Chondrocyte (in vitro differentiated cells): ENCODE measurements at regions not wholly inside any gene's neighbourhood (a gene's known extent, or its start where the extent isn't known, plus 50 kb on each side); places are given as distances from the start of the nearest gene placed in this dataset.
"Not testable (repeated sequence)": the region's sequence is repeated elsewhere in the genome, so short reads cannot be mapped to it uniquely, and the experiment has no call there.

Source experiments
- DNase-seq: peaks from one replicate; pipeline ENCODE4 v3.0.0; 2021; ENCODE audit warnings: mixed read lengths, low spot score
- H3K27ac Mint-ChIP-seq: one replicate; pipeline ENCODE4 v1.8.0; 2021; ENCODE audit warnings: mild to moderate bottlenecking, moderate library complexity, mixed read lengths; ENCODE audit not compliant: unreplicated experiment
- H3K27me3 Mint-ChIP-seq: 2 replicates; pipeline ENCODE4 v1.8.0; 2021; ENCODE audit warnings: low read depth, mixed read lengths
- H3K36me3 Mint-ChIP-seq: 2 replicates; pipeline ENCODE4 v1.8.0; 2021; ENCODE audit warnings: low read depth, mixed read lengths
- H3K4me1 Mint-ChIP-seq: 2 replicates; pipeline ENCODE4 v1.8.0; 2021; ENCODE audit warnings: low read depth, mild to moderate bottlenecking, mixed read lengths
- H3K4me3 Mint-ChIP-seq: one replicate; pipeline ENCODE4 v1.8.0; 2021; ENCODE audit warnings: mild to moderate bottlenecking, moderate library complexity, mixed read lengths; ENCODE audit not compliant: unreplicated experiment
- H3K9me3 Mint-ChIP-seq: 2 replicates; pipeline ENCODE4 v1.8.0; 2021; ENCODE audit warnings: low read depth, mixed read lengths
- CTCF ChIP-seq: fragments of 200-600 bp; sonication (generic); IDR thresholded peaks from 2 replicates; pipeline ENCODE4 v1.5.0; 2021; ENCODE audit warnings: antibody characterized with exemption, mild to moderate bottlenecking, moderate library complexity

- no peak for TF ChIP-seq CTCF
- Mint-ChIP-seq H3K4me3 (no peak overlapping the region), H3K4me1 (peaks cover 28% of the 10 kb centered on the region), H3K27ac (peak overlapping the region; percentile 17), H3K27me3 (no peaks in the 10 kb centered on the region), H3K36me3 (peaks cover 3% of the 10 kb centered on the region), H3K9me3 (peaks cover 6% of the 10 kb centered on the region)
- no peak for DNase-seq
Observed at GRCh38 chr1:228842094-228842775, 107.0 kb downstream of the RHOU start.

GRCh38 chr1:228845101-228845500, 109.8 kb downstream of the RHOU start:
- H3K9me3 Mint-ChIP-seq: peaks cover 6% of the 10 kb centered on the region
- no peak for DNase-seq
- no peaks in the 10 kb centered on the region for H3K27me3 Mint-ChIP-seq
- H3K27ac Mint-ChIP-seq: no peak overlapping the region
- peaks cover 25% of the 10 kb centered on the region for H3K4me1 Mint-ChIP-seq
- H3K4me3 Mint-ChIP-seq: no peak overlapping the region
- peaks cover 2% of the 10 kb centered on the region for H3K36me3 Mint-ChIP-seq
- TF ChIP-seq CTCF: no peak

GRCh38 chr1:228846952-228847351, 111.7 kb downstream of the RHOU start:
- Mint-ChIP-seq H3K27ac (no peak overlapping the region), H3K4me3 (no peak overlapping the region), H3K27me3 (no peaks in the 10 kb centered on the region), H3K9me3 (peaks cover 6% of the 10 kb centered on the region), H3K4me1 (peaks cover 36% of the 10 kb centered on the region), H3K36me3 (peaks cover 2% of the 10 kb centered on the region)
- DNase-seq: no peak
- TF ChIP-seq CTCF: no peak

GRCh38 chr1:228847451-228847850, 112.2 kb downstream of the RHOU start:
- not testable (repeated sequence) for H3K27me3 Mint-ChIP-seq, DNase-seq, H3K4me3 Mint-ChIP-seq, H3K9me3 Mint-ChIP-seq, H3K27ac Mint-ChIP-seq, H3K36me3 Mint-ChIP-seq
- H3K4me1 Mint-ChIP-seq: peaks cover 31% of the 10 kb centered on the region

- Mint-ChIP-seq H3K4me1 (peaks cover 27% of the 10 kb centered on the region), H3K4me3 (no peak overlapping the region), H3K27me3 (no peaks in the 10 kb centered on the region), H3K9me3 (peaks cover 1% of the 10 kb centered on the region), H3K36me3 (peaks cover under 1% of the 10 kb centered on the region), H3K27ac (no peak overlapping the region)
- no peak for TF ChIP-seq CTCF
- DNase-seq: no peak
Observed at GRCh38 chr1:228848406-228848805, 113.1 kb downstream of the RHOU start.

- no peaks in the 10 kb centered on the region for H3K36me3 Mint-ChIP-seq
- peaks cover 27% of the 10 kb centered on the region for H3K4me1 Mint-ChIP-seq
- no peak for DNase-seq
- no peak overlapping the region for H3K4me3 Mint-ChIP-seq
- H3K27ac Mint-ChIP-seq: no peak overlapping the region
- H3K27me3 Mint-ChIP-seq: no peaks in the 10 kb centered on the region
- no peaks in the 10 kb centered on the region for H3K9me3 Mint-ChIP-seq
- no peak for TF ChIP-seq CTCF
Observed at GRCh38 chr1:228849011-228849541, 113.8 kb downstream of the RHOU start.
